Right lobe of liver (tissue), 6 donors: ENCODE measurements at regions not wholly inside any gene's neighbourhood (a gene's known extent, or its start where the extent isn't known, plus 50 kb on each side); places are given as distances from the start of the nearest gene placed in this dataset.
"Not testable (repeated sequence)": the region's sequence is repeated elsewhere in the genome, so short reads cannot be mapped to it uniquely, and the experiment has no call there.

Experiments
- ATAC-seq, 4 donors: fragments of 200-7000 bp; cut with Tn5 transposase; one replicate each; pipeline ENCODE4 v1.9.1; 2020; ENCODE audit warnings: mild to moderate bottlenecking in 4 of 4, moderate library complexity in 4 of 4
- DNase-seq, 3 donors: peaks; one replicate each; pipeline ENCODE4 v3.0.0-alpha.2; 2020
- H3K27ac ChIP-seq, 3 donors: fragments of 200-600 bp; one replicate each; pipeline ENCODE4 v1.8.0; 2022
- H3K27me3 ChIP-seq, 2 donors: fragments of 200-600 bp; one replicate each; pipeline ENCODE4 v1.8.0; 2022
- H3K36me3 ChIP-seq, 4 donors: fragments of 200-600 bp; sonication (generic) in 1 of 4; one replicate each; pipeline versions ENCODE4 v1.5.1 to v1.8.0; 2017 to 2022; ENCODE audit warnings: control low read depth in 1 of 4
- H3K4me1 ChIP-seq, 4 donors: fragments of 200-600 bp; sonication (generic) in 1 of 4; one replicate each; pipeline versions ENCODE4 v1.5.1 to v1.8.0; 2017 to 2022; ENCODE audit warnings: control low read depth in 1 of 4
- H3K4me3 ChIP-seq, 3 donors: fragments of 200-600 bp; one replicate each; pipeline ENCODE4 v1.8.0; 2022
- H3K9me3 ChIP-seq, 4 donors: fragments of 200-600 bp; sonication (generic) in 1 of 4; one replicate each; pipeline versions ENCODE4 v1.5.1 to v1.8.0; 2017 to 2022; ENCODE audit warnings: control low read depth in 1 of 4
- CTCF ChIP-seq, 4 donors: fragments of 200-600 bp in 3 of 4; fragments of 450-650 bp in 1 of 4; IDR thresholded peaks; one replicate each; pipeline versions ENCODE4 v1.5.1 to v1.8.0; 2016 to 2022; ENCODE audit warnings: antibody characterized with exemption in 4 of 4, mild to moderate bottlenecking in 2 of 4
- POLR2A ChIP-seq: fragments of 450-650 bp; IDR thresholded peaks from one replicate; pipeline ENCODE4 v1.6.1; 2017; ENCODE audit warnings: antibody characterized with exemption, mild to moderate bottlenecking
- WGBS: methylation state at CpG from one replicate; pipeline ENCODE4 v1.1.6; 2018; ENCODE audit warnings: low coverage, low lambda C conversion rate; ENCODE audit not compliant: insufficient coverage; ENCODE audit errors: missing lambda C conversion rate; 5-methylcytosine and 5-hydroxymethylcytosine counted together
- intact Hi-C, 2 donors: fragments of 100-400 bp; cut with DNase I; formaldehyde crosslinking; loops; one replicate each; pipeline versions ENCODE4 v1.11.2 to v1.14.1; 2022
- donor health status: DM: no; HTN: yes; CAD: no.
- donor health status: DM: no; HTN: no; CAD: no.
- donor health status: DM: no; HTN: no; CAD: no.
- donor health status: DM: no; HTN: yes; CAD: no.
- donor health status: DM: no; HTN: yes; CAD: no.

- DNase-seq (no peak), ATAC-seq (no peak)
- intact Hi-C loops, result no loop called here
- Histone ChIP-seq H3K27me3 (no peaks in the 10 kb centered on the region), H3K4me1 (no peaks in the 10 kb centered on the region), H3K36me3 (no peaks in the 10 kb centered on the region), H3K9me3 (no peaks in the 10 kb centered on the region), H3K27ac (no peak overlapping the region), H3K4me3 (no peak overlapping the region)
- no peak for TF ChIP-seq CTCF (IDR thresholded peaks at IDR 0.05)
- no peak for TF ChIP-seq POLR2A
- 36% methylated on average over 4 of the region's 4 CpGs for WGBS
These were observed 210.5 kb downstream of the FAM181B start for GRCh38 chr11:82523141-82523540.

GRCh38 chr11:82521427-82521826 is 212.2 kb downstream of the FAM181B start:
- Histone ChIP-seq H3K4me1 (no peaks in the 10 kb centered on the region), H3K36me3 (no peaks in the 10 kb centered on the region), H3K27me3 (no peaks in the 10 kb centered on the region), H3K9me3 (no peaks in the 10 kb centered on the region), H3K4me3 (no peak overlapping the region), H3K27ac (no peak overlapping the region)
- WGBS, result 10% methylated on average over 3 of the region's 3 CpGs
- intact Hi-C loops, result no loop called here
- DNase-seq (no peak), ATAC-seq (peak; percentile 30 to 74 (median 46))
- TF ChIP-seq POLR2A (no peak), CTCF (IDR thresholded peaks at IDR 0.05) (no peak)

GRCh38 chr11:82507288-82507687 is 226.4 kb downstream of the FAM181B start:
- Histone ChIP-seq H3K27me3 (no peaks in the 10 kb centered on the region), H3K27ac (no peak overlapping the region), H3K9me3 (no peaks in the 10 kb centered on the region), H3K4me1 (no peaks in the 10 kb centered on the region), H3K4me3 (no peak overlapping the region), H3K36me3 (no peaks in the 10 kb centered on the region)
- no peak for TF ChIP-seq CTCF (IDR thresholded peaks at IDR 0.05)
- no peak for TF ChIP-seq POLR2A
- ATAC-seq (no peak), DNase-seq (no peak)
- 27% methylated on average over 6 of the region's 6 CpGs for WGBS
- intact Hi-C loops, result no loop called here

- WGBS, result 26% methylated on average over 3 of the region's 3 CpGs
- no peak overlapping the region for H3K4me3 ChIP-seq
- ATAC-seq, result no peak
- no peak for DNase-seq
- H3K4me1 ChIP-seq, result no peaks in the 10 kb centered on the region
- H3K27me3 ChIP-seq, result no peaks in the 10 kb centered on the region
- H3K9me3 ChIP-seq, result no peaks in the 10 kb centered on the region
- intact Hi-C loops, result no loop called here
- H3K36me3 ChIP-seq, result no peaks in the 10 kb centered on the region
- H3K27ac ChIP-seq, result no peak overlapping the region
- no peak for TF ChIP-seq POLR2A
- TF ChIP-seq CTCF (IDR thresholded peaks at IDR 0.05), result no peak
These were observed 228.3 kb downstream of the FAM181B start for GRCh38 chr11:82505379-82505778.

- intact Hi-C loops, H3K9me3 ChIP-seq, H3K4me3 ChIP-seq, DNase-seq, H3K36me3 ChIP-seq, H3K27ac ChIP-seq, ATAC-seq, H3K27me3 ChIP-seq, H3K4me1 ChIP-seq: not testable (repeated sequence)
- WGBS, result no CpG with 5 or more reads among the region's 26 CpGs
These were observed 232.5 kb downstream of the FAM181B start for GRCh38 chr11:82501174-82501573.
